ENCODE measurements at regions not wholly inside any gene's neighbourhood (a gene's known extent, or its start where the extent isn't known, plus 50 kb on each side); places are given as distances from the start of the nearest gene placed in this dataset.
"Not testable (repeated sequence)": the region's sequence is repeated elsewhere in the genome, so short reads cannot be mapped to it uniquely, and the experiment has no call there.

GRCh38 chr9:21533597-21533996 lies 51.5 kb upstream of the IFNE start:
- Histone ChIP-seq H3K27ac (ENCODE audit: low read depth in 2 of 2, low read length in 2 of 2) (no peak overlapping the region), H3K27me3 (ENCODE audit: control insufficient read depth, insufficient read depth, low read length) (no peaks in the 10 kb centered on the region), H3K4me1 (ENCODE audit: control insufficient read depth in 2 of 3, insufficient read depth in 2 of 3, low read depth in 1 of 3, low read length in 3 of 3) (no peaks in the 10 kb centered on the region), H3K4me3 (ENCODE audit: low read length in 3 of 3) (no peak overlapping the region), H3K9me3 (ENCODE audit: control insufficient read depth in 2 of 3, insufficient read depth in 1 of 3, low read length in 3 of 3) (no peaks in the 10 kb centered on the region), H3K36me3 (ENCODE audit: control insufficient read depth in 2 of 3, insufficient read depth in 3 of 3, low read length in 3 of 3) (no peaks in the 10 kb centered on the region), H3K9ac (ENCODE audit: low read length in 3 of 3) (no peak overlapping the region)
- intact Hi-C loops (cut with DNase I) = no loop called here
- DNase-seq (no peak), FAIRE-seq (no peak)
- TF ChIP-seq CTCF (IDR thresholded peaks at IDR 0.05; ENCODE audit: borderline replicate concordance, extremely low read depth, insufficient read depth) = no peak

GRCh38 chr9:21535396-21535795 lies 53.3 kb upstream of the IFNE start:
- Histone ChIP-seq H3K4me1 (ENCODE audit: control insufficient read depth in 2 of 3, insufficient read depth in 2 of 3, low read depth in 1 of 3, low read length in 3 of 3) (no peaks in the 10 kb centered on the region), H3K4me3 (ENCODE audit: low read length in 3 of 3) (no peak overlapping the region), H3K27me3 (ENCODE audit: control insufficient read depth, insufficient read depth, low read length) (no peaks in the 10 kb centered on the region), H3K36me3 (ENCODE audit: control insufficient read depth in 2 of 3, insufficient read depth in 3 of 3, low read length in 3 of 3) (no peaks in the 10 kb centered on the region), H3K9me3 (ENCODE audit: control insufficient read depth in 2 of 3, insufficient read depth in 1 of 3, low read length in 3 of 3) (no peaks in the 10 kb centered on the region), H3K9ac (ENCODE audit: low read length in 3 of 3) (no peak overlapping the region), H3K27ac (ENCODE audit: low read depth in 2 of 2, low read length in 2 of 2) (no peak overlapping the region)
- DNase-seq = no peak
- no peak for TF ChIP-seq CTCF (IDR thresholded peaks at IDR 0.05; ENCODE audit: borderline replicate concordance, extremely low read depth, insufficient read depth)
- intact Hi-C loops (cut with DNase I) = no loop called here
- FAIRE-seq = no peak

- H3K9ac ChIP-seq (ENCODE audit: low read length in 3 of 3) = no peak overlapping the region
- DNase-seq (no peak), FAIRE-seq (no peak)
- H3K9me3 ChIP-seq (ENCODE audit: control insufficient read depth in 2 of 3, insufficient read depth in 1 of 3, low read length in 3 of 3) = peaks cover 0 to 3% (median 0%) of the 10 kb centered on the region in 3 donors
- no peaks in the 10 kb centered on the region for H3K36me3 ChIP-seq (ENCODE audit: control insufficient read depth in 2 of 3, insufficient read depth in 3 of 3, low read length in 3 of 3)
- intact Hi-C loops (cut with DNase I) = no loop called here
- no peak overlapping the region for H3K4me3 ChIP-seq (ENCODE audit: low read length in 3 of 3)
- TF ChIP-seq CTCF (IDR thresholded peaks at IDR 0.05; ENCODE audit: borderline replicate concordance, extremely low read depth, insufficient read depth) = no peak
- H3K4me1 ChIP-seq (ENCODE audit: control insufficient read depth in 2 of 3, insufficient read depth in 2 of 3, low read depth in 1 of 3, low read length in 3 of 3) = peaks cover 0 to 2% (median 0%) of the 10 kb centered on the region in 3 donors
- no peak overlapping the region for H3K27ac ChIP-seq (ENCODE audit: low read depth in 2 of 2, low read length in 2 of 2)
- no peaks in the 10 kb centered on the region for H3K27me3 ChIP-seq (ENCODE audit: control insufficient read depth, insufficient read depth, low read length)
These were observed 60.7 kb upstream of the IFNE start for GRCh38 chr9:21542787-21543186.

GRCh38 chr9:21543187-21543586 lies 61.1 kb upstream of the IFNE start:
- peaks cover 0 to 3% (median 0%) of the 10 kb centered on the region in 3 donors for H3K9me3 ChIP-seq (ENCODE audit: control insufficient read depth in 2 of 3, insufficient read depth in 1 of 3, low read length in 3 of 3)
- peaks cover 0 to 2% (median 0%) of the 10 kb centered on the region in 3 donors for H3K4me1 ChIP-seq (ENCODE audit: control insufficient read depth in 2 of 3, insufficient read depth in 2 of 3, low read depth in 1 of 3, low read length in 3 of 3)
- no peak overlapping the region for H3K27ac ChIP-seq (ENCODE audit: low read depth in 2 of 2, low read length in 2 of 2)
- DNase-seq = no peak
- no peaks in the 10 kb centered on the region for H3K27me3 ChIP-seq (ENCODE audit: control insufficient read depth, insufficient read depth, low read length)
- no peak for FAIRE-seq
- no peak overlapping the region for H3K9ac ChIP-seq (ENCODE audit: low read length in 3 of 3)
- H3K36me3 ChIP-seq (ENCODE audit: control insufficient read depth in 2 of 3, insufficient read depth in 3 of 3, low read length in 3 of 3) = no peaks in the 10 kb centered on the region
- no peak for TF ChIP-seq CTCF (IDR thresholded peaks at IDR 0.05; ENCODE audit: borderline replicate concordance, extremely low read depth, insufficient read depth)
- no peak overlapping the region for H3K4me3 ChIP-seq (ENCODE audit: low read length in 3 of 3)
- intact Hi-C loops (cut with DNase I) = no loop called here

GRCh38 chr9:21543816-21544215 lies 61.7 kb upstream of the IFNE start:
- H3K4me1 ChIP-seq (ENCODE audit: control insufficient read depth in 2 of 3, insufficient read depth in 2 of 3, low read depth in 1 of 3, low read length in 3 of 3); H3K27ac ChIP-seq (ENCODE audit: low read depth in 2 of 2, low read length in 2 of 2); DNase-seq; H3K9ac ChIP-seq (ENCODE audit: low read length in 3 of 3); intact Hi-C loops (cut with DNase I); H3K27me3 ChIP-seq (ENCODE audit: control insufficient read depth, insufficient read depth, low read length); FAIRE-seq; H3K36me3 ChIP-seq (ENCODE audit: control insufficient read depth in 2 of 3, insufficient read depth in 3 of 3, low read length in 3 of 3); H3K9me3 ChIP-seq (ENCODE audit: control insufficient read depth in 2 of 3, insufficient read depth in 1 of 3, low read length in 3 of 3); H3K4me3 ChIP-seq (ENCODE audit: low read length in 3 of 3): not testable (repeated sequence)

Data from kidney (tissue), 13 donors.